WERI-Rb-1 (cell line): ENCODE measurements at regions not wholly inside any gene's neighbourhood (a gene's known extent, or its start where the extent isn't known, plus 50 kb on each side); places are given as distances from the start of the nearest gene placed in this dataset.

Experiments
- DNase-seq: peaks from one replicate; pipeline ENCODE4 v3.0.0-alpha.2; 2020
- H3K27ac ChIP-seq: fragments of 250-450 bp; sonication (Bioruptor Pico); 2 replicates; pipeline ENCODE4 v1.5.1; 2020; ENCODE audit warnings: mild to moderate bottlenecking, moderate library complexity
- H3K27me3 ChIP-seq: fragments of 250-450 bp; sonication (Bioruptor Pico); 2 replicates; pipeline ENCODE4 v1.5.1; 2021; ENCODE audit warnings: mild to moderate bottlenecking, low read depth, moderate library complexity; ENCODE audit not compliant: insufficient read depth, severe bottlenecking
- H3K36me3 ChIP-seq: fragments of 250-450 bp; sonication (Bioruptor Pico); 2 replicates; pipeline ENCODE4 v1.5.1; 2020; ENCODE audit warnings: mild to moderate bottlenecking, moderate library complexity
- H3K4me3 ChIP-seq: 2 replicates; pipeline ENCODE4 v1.5.1; 2011; ENCODE audit warnings: low read depth, mild to moderate bottlenecking, control low read depth, low read length
- H3K9me3 ChIP-seq: fragments of 250-450 bp; sonication (Bioruptor Pico); 2 replicates; pipeline ENCODE4 v1.5.1; 2021; ENCODE audit warnings: mild to moderate bottlenecking, moderate library complexity; ENCODE audit not compliant: severe bottlenecking
- TF ChIP-seq, protein P1 (sequence below): IDR thresholded peaks from 2 replicates; pipeline ENCODE4 v1.5.1; 2011; ENCODE audit warnings: low read depth, mild to moderate bottlenecking, control low read depth, inconsistent platforms, low read length

DNA sequence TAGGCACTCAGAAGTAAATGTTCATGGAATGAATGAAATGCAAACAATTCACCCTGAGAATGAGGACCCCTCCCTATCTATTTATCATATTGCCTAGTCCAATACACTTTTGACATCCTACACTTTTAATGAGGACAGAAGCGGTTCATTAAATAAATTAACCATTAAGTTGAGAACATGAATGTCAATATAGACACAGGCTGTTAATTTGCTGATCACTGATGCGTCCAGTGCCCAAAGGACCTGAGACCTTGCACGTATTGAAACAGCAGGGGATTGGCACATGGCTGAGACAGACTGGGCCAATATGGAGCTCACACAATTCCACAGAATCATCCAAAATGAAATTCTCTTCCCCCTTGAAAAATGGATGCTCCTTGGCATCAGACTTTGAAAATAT lies 430.0 kb downstream of the SLC4A3 start:
- Histone ChIP-seq H3K27ac (no peak overlapping the region), H3K27me3 (no peaks in the 10 kb centered on the region), H3K36me3 (no peaks in the 10 kb centered on the region), H3K9me3 (no peaks in the 10 kb centered on the region), H3K4me3 (no peak overlapping the region)
- DNase-seq, result no peak
- TF ChIP-seq, protein P1, sequence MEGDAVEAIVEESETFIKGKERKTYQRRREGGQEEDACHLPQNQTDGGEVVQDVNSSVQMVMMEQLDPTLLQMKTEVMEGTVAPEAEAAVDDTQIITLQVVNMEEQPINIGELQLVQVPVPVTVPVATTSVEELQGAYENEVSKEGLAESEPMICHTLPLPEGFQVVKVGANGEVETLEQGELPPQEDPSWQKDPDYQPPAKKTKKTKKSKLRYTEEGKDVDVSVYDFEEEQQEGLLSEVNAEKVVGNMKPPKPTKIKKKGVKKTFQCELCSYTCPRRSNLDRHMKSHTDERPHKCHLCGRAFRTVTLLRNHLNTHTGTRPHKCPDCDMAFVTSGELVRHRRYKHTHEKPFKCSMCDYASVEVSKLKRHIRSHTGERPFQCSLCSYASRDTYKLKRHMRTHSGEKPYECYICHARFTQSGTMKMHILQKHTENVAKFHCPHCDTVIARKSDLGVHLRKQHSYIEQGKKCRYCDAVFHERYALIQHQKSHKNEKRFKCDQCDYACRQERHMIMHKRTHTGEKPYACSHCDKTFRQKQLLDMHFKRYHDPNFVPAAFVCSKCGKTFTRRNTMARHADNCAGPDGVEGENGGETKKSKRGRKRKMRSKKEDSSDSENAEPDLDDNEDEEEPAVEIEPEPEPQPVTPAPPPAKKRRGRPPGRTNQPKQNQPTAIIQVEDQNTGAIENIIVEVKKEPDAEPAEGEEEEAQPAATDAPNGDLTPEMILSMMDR, result no peak

DNA sequence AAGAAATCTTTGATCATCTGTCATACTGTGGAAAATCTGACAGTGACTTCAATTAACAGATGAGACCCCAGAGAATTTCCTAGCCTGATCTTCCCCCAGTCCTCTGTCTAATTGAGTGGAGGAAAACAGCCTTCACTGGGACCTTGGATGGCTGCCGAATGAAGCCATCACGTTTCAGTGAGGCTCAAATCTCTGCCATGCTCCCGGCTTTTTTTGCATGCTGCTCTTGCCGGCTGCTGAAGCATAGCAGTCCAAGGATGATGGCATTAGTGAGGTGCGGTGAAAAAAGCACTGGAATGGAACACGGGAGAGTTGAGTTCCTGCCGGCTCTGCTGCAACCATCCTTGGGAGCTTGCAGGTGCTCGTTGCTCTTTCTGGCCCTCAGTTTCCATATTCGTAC lies 430.5 kb downstream of the SLC4A3 start:
- H3K27ac ChIP-seq, result no peak overlapping the region
- no peaks in the 10 kb centered on the region for H3K27me3 ChIP-seq
- DNase-seq, result no peak
- no peaks in the 10 kb centered on the region for H3K36me3 ChIP-seq
- H3K4me3 ChIP-seq, result no peak overlapping the region
- no peaks in the 10 kb centered on the region for H3K9me3 ChIP-seq
- TF ChIP-seq, protein P1, result no peak

DNA sequence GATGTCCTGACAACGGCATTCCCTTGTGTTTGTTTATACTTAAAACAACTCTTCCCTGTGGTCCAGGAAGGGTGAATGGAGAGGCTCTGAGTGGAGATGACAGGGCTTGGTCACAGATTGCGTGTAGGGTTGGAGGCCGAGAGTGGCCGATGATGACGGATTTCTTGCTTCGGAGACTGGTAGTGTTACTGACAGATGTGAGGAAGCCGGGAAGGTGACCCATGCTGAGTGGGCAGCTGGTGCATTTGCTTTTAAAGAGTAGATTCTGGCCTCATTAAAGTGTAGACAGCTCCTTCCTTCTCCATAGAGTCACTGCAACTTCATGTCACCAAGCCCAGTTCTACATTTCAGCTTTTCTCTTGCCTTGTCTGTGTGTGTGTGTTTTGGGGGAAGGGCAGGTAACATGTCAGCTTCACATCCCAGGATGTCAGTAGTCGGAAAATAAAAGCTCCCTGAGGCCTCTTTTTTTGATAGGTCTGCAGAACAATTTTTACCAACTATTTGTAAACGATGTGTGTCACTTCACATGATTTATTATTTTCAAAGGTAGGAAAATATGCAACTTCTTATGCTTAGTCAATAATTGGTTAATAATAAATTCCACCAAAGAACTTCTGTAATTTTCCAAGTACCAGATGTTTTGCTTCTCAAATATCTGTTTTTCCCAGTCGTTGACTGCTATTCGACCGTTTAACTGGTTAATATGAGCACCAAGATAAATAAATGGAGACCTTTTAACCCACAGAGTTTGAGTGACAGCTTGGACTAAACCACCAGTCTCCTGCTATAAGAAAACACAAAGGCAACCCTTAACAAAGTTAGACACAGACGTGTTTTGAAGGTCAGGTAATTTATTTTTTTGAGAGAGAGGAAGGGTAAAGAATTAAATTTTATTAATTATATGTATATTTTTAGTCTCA lies 436.9 kb downstream of the SLC4A3 start:
- Histone ChIP-seq H3K27ac (no peak overlapping the region), H3K36me3 (no peaks in the 10 kb centered on the region), H3K9me3 (no peaks in the 10 kb centered on the region), H3K27me3 (no peaks in the 10 kb centered on the region), H3K4me3 (no peak overlapping the region)
- DNase-seq, result no peak
- TF ChIP-seq, protein P1, result no peak

DNA sequence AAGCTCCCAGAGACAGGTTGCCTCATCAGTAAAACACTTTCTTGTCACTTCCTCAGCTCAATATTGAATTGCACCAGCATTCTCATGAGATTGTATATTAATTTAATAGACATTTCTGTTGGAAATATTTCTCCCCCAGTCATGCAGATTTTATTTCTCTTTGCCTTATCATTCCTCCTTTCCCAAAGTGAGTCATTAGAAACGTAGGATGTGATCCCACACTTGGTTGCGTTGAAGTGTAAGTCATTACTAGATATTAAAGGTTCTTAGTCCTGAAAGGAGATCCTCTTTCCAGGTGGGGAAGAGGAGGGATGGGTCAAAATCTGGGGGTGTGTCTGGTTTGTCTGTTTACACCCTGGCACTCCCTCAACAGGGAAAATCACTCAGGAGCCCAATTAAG lies 438.2 kb downstream of the SLC4A3 start:
- Histone ChIP-seq H3K9me3 (no peaks in the 10 kb centered on the region), H3K27me3 (no peaks in the 10 kb centered on the region), H3K4me3 (no peak overlapping the region), H3K27ac (no peak overlapping the region), H3K36me3 (no peaks in the 10 kb centered on the region)
- DNase-seq, result no peak
- TF ChIP-seq, protein P1, result no peak

DNA sequence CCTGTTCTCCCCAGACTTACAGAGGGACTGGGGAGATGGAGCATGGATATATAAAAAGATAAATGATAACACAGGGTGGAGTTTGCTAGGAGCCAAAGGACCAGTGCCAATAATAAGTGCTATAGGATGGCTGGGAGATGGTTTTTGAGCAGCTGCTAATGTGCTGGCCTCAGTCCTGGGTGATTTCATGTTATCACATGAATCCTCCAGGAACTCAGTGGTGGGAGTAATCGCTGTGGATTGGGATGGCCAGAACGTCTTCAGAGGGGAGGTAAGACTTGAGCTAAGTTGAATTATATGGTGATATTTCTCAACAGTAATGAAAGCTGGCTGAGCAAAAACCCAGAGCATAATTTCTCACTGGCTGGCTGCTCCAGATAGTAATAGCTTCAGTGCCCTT lies 441.4 kb downstream of the SLC4A3 start:
- Histone ChIP-seq H3K4me3 (no peak overlapping the region), H3K27me3 (no peaks in the 10 kb centered on the region), H3K9me3 (no peaks in the 10 kb centered on the region), H3K27ac (no peak overlapping the region), H3K36me3 (no peaks in the 10 kb centered on the region)
- TF ChIP-seq, protein P1, result no peak
- DNase-seq, result no peak
